ENCODE measurements at regions not wholly inside any gene's neighbourhood (a gene's known extent, or its start where the extent isn't known, plus 50 kb on each side); places are given as distances from the start of the nearest gene placed in this dataset.
"Not testable (repeated sequence)": the region's sequence is repeated elsewhere in the genome, so short reads cannot be mapped to it uniquely, and the experiment has no call there.

GRCh38 chr2:198857246-198857645 lies 600.5 kb downstream of the SATB2 start:
- peaks cover 0 to 7% of the 10 kb centered on the region in 2 donors for H3K4me1 ChIP-seq (ENCODE audit: control insufficient read depth in 1 of 2, low read depth in 2 of 2)
- no peak for TF ChIP-seq CTCF (IDR thresholded peaks at IDR 0.05)
- H3K27me3 ChIP-seq (replicated peaks; ENCODE audit: insufficient read depth), result no peaks in the 10 kb centered on the region
- ATAC-seq (ENCODE audit: insufficient number of reproducible peaks, low FRiP score, low read depth) (no peak), DNase-seq (ENCODE audit: low spot score) (no peak)
- peaks cover 5% of the 10 kb centered on the region for H3K9me3 ChIP-seq
- H3K27ac ChIP-seq, result no peak overlapping the region
- no peaks in the 10 kb centered on the region for H3K36me3 ChIP-seq
- H3K4me3 ChIP-seq, result no peak overlapping the region

- ATAC-seq (ENCODE audit: insufficient number of reproducible peaks, low FRiP score, low read depth), result not testable (repeated sequence)
Measured at GRCh38 chr2:198855746-198856145, 602.0 kb downstream of the SATB2 start.

GRCh38 chr2:198852248-198852647 lies 605.5 kb downstream of the SATB2 start:
- Histone ChIP-seq H3K27me3 (replicated peaks; ENCODE audit: insufficient read depth) (no peaks in the 10 kb centered on the region), H3K4me1 (ENCODE audit: control insufficient read depth in 1 of 2, low read depth in 2 of 2) (no peaks in the 10 kb centered on the region), H3K9me3 (no peaks in the 10 kb centered on the region), H3K4me3 (no peak overlapping the region), H3K27ac (no peak overlapping the region), H3K36me3 (no peaks in the 10 kb centered on the region)
- DNase-seq (ENCODE audit: low spot score) (no peak), ATAC-seq (ENCODE audit: insufficient number of reproducible peaks, low FRiP score, low read depth) (no peak)
- no peak for TF ChIP-seq CTCF (IDR thresholded peaks at IDR 0.05)

More at GRCh38 chr2:198855746-198856145, 602.0 kb downstream of the SATB2 start:
- H3K27ac ChIP-seq; H3K9me3 ChIP-seq; DNase-seq (ENCODE audit: low spot score); H3K4me3 ChIP-seq; H3K27me3 ChIP-seq (replicated peaks; ENCODE audit: insufficient read depth); H3K4me1 ChIP-seq (ENCODE audit: control insufficient read depth in 1 of 2, low read depth in 2 of 2); H3K36me3 ChIP-seq: not testable (repeated sequence)

- no peak for TF ChIP-seq CTCF (IDR thresholded peaks at IDR 0.05)
- H3K36me3 ChIP-seq, result no peaks in the 10 kb centered on the region
- H3K27me3 ChIP-seq (replicated peaks; ENCODE audit: insufficient read depth), result no peaks in the 10 kb centered on the region
- no peaks in the 10 kb centered on the region for H3K4me1 ChIP-seq (ENCODE audit: control insufficient read depth in 1 of 2, low read depth in 2 of 2)
- no peak overlapping the region for H3K4me3 ChIP-seq
- H3K9me3 ChIP-seq, result no peaks in the 10 kb centered on the region
- DNase-seq (ENCODE audit: low spot score) (no peak), ATAC-seq (ENCODE audit: insufficient number of reproducible peaks, low FRiP score, low read depth) (no peak)
- no peak overlapping the region for H3K27ac ChIP-seq
Measured at GRCh38 chr2:198825534-198825933, 632.2 kb downstream of the SATB2 start.

GRCh38 chr2:198817536-198817935 lies 640.2 kb downstream of the SATB2 start:
- DNase-seq (ENCODE audit: low spot score) (no peak), ATAC-seq (ENCODE audit: insufficient number of reproducible peaks, low FRiP score, low read depth) (no peak)
- Histone ChIP-seq H3K27me3 (replicated peaks; ENCODE audit: insufficient read depth) (no peaks in the 10 kb centered on the region), H3K4me1 (ENCODE audit: control insufficient read depth in 1 of 2, low read depth in 2 of 2) (no peaks in the 10 kb centered on the region), H3K4me3 (no peak overlapping the region), H3K27ac (no peak overlapping the region), H3K9me3 (no peaks in the 10 kb centered on the region), H3K36me3 (no peaks in the 10 kb centered on the region)
- no peak for TF ChIP-seq CTCF (IDR thresholded peaks at IDR 0.05)

GRCh38 chr2:198815626-198816025 lies 642.1 kb downstream of the SATB2 start:
- Histone ChIP-seq H3K4me3 (no peak overlapping the region), H3K27ac (no peak overlapping the region), H3K36me3 (no peaks in the 10 kb centered on the region), H3K9me3 (no peaks in the 10 kb centered on the region), H3K27me3 (replicated peaks; ENCODE audit: insufficient read depth) (no peaks in the 10 kb centered on the region), H3K4me1 (ENCODE audit: control insufficient read depth in 1 of 2, low read depth in 2 of 2) (no peaks in the 10 kb centered on the region)
- no peak for ATAC-seq (ENCODE audit: insufficient number of reproducible peaks, low FRiP score, low read depth)
- TF ChIP-seq CTCF (IDR thresholded peaks at IDR 0.05), result no peak
- no peak for DNase-seq (ENCODE audit: low spot score)
